Endothelial cell of umbilical vein (primary cell): ENCODE measurements at regions not wholly inside any gene's neighbourhood (a gene's known extent, or its start where the extent isn't known, plus 50 kb on each side); places are given as distances from the start of the nearest gene placed in this dataset.

Experiments used
- BruUV-seq: library from RNA; stranded (reverse); fragments of 400-500 nt; replicated peaks from 2 replicates; lab custom pipeline; 2021; lab: Mats Ljungman, UMichigan
- CTCF ChIA-PET: fragments of 300-600, 350-600 bp; sonication (Branson Sonifier 250); formaldehyde crosslinking; loops from one replicate; lab custom pipeline; 2021; ENCODE audit warnings: antibody characterized with exemption, inconsistent platforms; lab: Charles Lee
- POLR2A ChIA-PET: fragments of 300-600, 350-600 bp; sonication (Branson Sonifier 250); formaldehyde crosslinking; loops from one replicate; lab custom pipeline; 2021; ENCODE audit warnings: antibody characterized with exemption, inconsistent platforms; lab: Charles Lee
- DNase-seq: peaks from one replicate; pipeline ENCODE4 v3.0.0-alpha.2; 2011; ENCODE audit warnings: low read depth, low spot score
- FAIRE-seq: peaks from 2 replicates; lab custom pipeline; 2011; peaks lifted over from hg19 to GRCh38; lab: Jason Lieb, UNC
- H2AFZ ChIP-seq: 2 replicates; pipeline ENCODE4 v1.6.0; 2012; ENCODE audit warnings: low read depth, low read length, control low read depth, inconsistent platforms
- H3K27ac ChIP-seq: 2 replicates; pipeline ENCODE4 v1.5.1; 2011; ENCODE audit warnings: low read depth, mild to moderate bottlenecking, control low read depth, low read length, moderate library complexity; ENCODE audit not compliant: insufficient read depth
- H3K27me3 ChIP-seq, 2 experiments: 2 replicates each; pipeline versions ENCODE4 v1.6.0 to v1.6.1; 2011; ENCODE audit warnings: low read length in 2 of 2, mixed read lengths in 1 of 2; ENCODE audit not compliant: control insufficient read depth in 2 of 2, insufficient read depth in 2 of 2
- H3K36me3 ChIP-seq, 2 experiments: 2 replicates in 1 of 2; 3 replicates in 1 of 2; pipeline ENCODE4 v1.5.1; 2011; ENCODE audit warnings: low read length in 2 of 2, mild to moderate bottlenecking in 1 of 2, moderate library complexity in 1 of 2; ENCODE audit not compliant: control insufficient read depth in 2 of 2, insufficient read depth in 2 of 2; ENCODE audit errors: extremely low read depth in 1 of 2
- H3K4me1 ChIP-seq: 3 replicates; pipeline ENCODE4 v1.5.1; 2011; ENCODE audit warnings: mild to moderate bottlenecking, low read length; ENCODE audit not compliant: control insufficient read depth, insufficient read depth; ENCODE audit errors: extremely low read depth
- H3K4me2 ChIP-seq: 2 replicates; pipeline ENCODE4 v1.6.1; 2011; ENCODE audit warnings: low read length, control low read depth, mixed read lengths; ENCODE audit not compliant: insufficient read depth
- H3K4me3 ChIP-seq, 3 experiments: fragments of 200-600 bp in 1 of 3; sonication (generic), shearing (Covaris generic) in 1 of 3; replicated peaks in 1 of 3; 2 replicates each; pipeline ENCODE4 v1.5.1; 2011 to 2016; ENCODE audit warnings: control low read depth in 3 of 3, low read length in 3 of 3, mild to moderate bottlenecking in 2 of 3, inconsistent platforms in 1 of 3, low read depth in 1 of 3, moderate library complexity in 1 of 3; ENCODE audit not compliant: insufficient read depth in 1 of 3
- H3K79me2 ChIP-seq: 2 replicates; pipeline ENCODE4 v1.6.0; 2012; ENCODE audit warnings: low read length, inconsistent platforms; ENCODE audit not compliant: control insufficient read depth, insufficient read depth
- H3K9ac ChIP-seq: replicated peaks from 2 replicates; pipeline ENCODE3; 2011; ENCODE audit warnings: low read length, control low read depth; ENCODE audit not compliant: insufficient read depth; ENCODE audit errors: extremely low read depth
- H3K9me1 ChIP-seq: replicated peaks from 3 replicates; pipeline ENCODE4 v1.6.0; 2011; ENCODE audit warnings: mild to moderate bottlenecking, low read length; ENCODE audit not compliant: control insufficient read depth, insufficient read depth; ENCODE audit errors: extremely low read depth
- H3K9me3 ChIP-seq: replicated peaks from 2 replicates; pipeline ENCODE4 v1.5.1; 2012; ENCODE audit warnings: low read length, inconsistent platforms; ENCODE audit not compliant: control insufficient read depth, insufficient read depth
- H4K20me1 ChIP-seq: replicated peaks from 2 replicates; pipeline ENCODE3; 2011; ENCODE audit warnings: mild to moderate bottlenecking, low read length; ENCODE audit not compliant: control insufficient read depth, insufficient read depth; ENCODE audit errors: extremely low read depth
- EZH2 ChIP-seq: IDR thresholded peaks from 2 replicates; pipeline ENCODE4 v1.6.1; 2012; ENCODE audit warnings: borderline replicate concordance, low read depth, mild to moderate bottlenecking, moderate library complexity, low read length, inconsistent platforms; ENCODE audit not compliant: severe bottlenecking
- FOS ChIP-seq: IDR thresholded peaks from 2 replicates; pipeline ENCODE4 v1.6.1; 2011; ENCODE audit warnings: mild to moderate bottlenecking, low read length, moderate library complexity, borderline replicate concordance; ENCODE audit not compliant: insufficient read depth
- GATA2 ChIP-seq: IDR thresholded peaks from 2 replicates; pipeline ENCODE4 v1.7.0; 2011; ENCODE audit warnings: low read depth, mild to moderate bottlenecking, moderate library complexity, mixed read lengths, low read length; ENCODE audit not compliant: insufficient read length, insufficient read depth
- JUN ChIP-seq: IDR thresholded peaks from 2 replicates; pipeline ENCODE4 v1.6.1; 2011; ENCODE audit warnings: borderline replicate concordance, low read depth; ENCODE audit not compliant: insufficient read length, insufficient read depth
- MYC ChIP-seq: IDR thresholded peaks from one replicate; pipeline ENCODE4 v1.6.1; 2011; ENCODE audit warnings: mild to moderate bottlenecking, low read depth, low read length
- POLR2AphosphoS5 ChIP-seq: IDR thresholded peaks from 2 replicates; pipeline ENCODE4 v1.6.1; 2012; ENCODE audit warnings: low read depth, mild to moderate bottlenecking, control low read depth, low read length, moderate library complexity; ENCODE audit not compliant: insufficient read depth
- dilution Hi-C: fragments of 300-500 bp; cut with MboI; formaldehyde crosslinking; loops from one replicate; pipeline ENCODE4 v1.15.0; 2019; ENCODE audit warnings: low sequenced_read_pairs; ENCODE audit not compliant: extremely low pct_ligation_motif_present
- intact Hi-C: fragments of 100-400 bp; cut with micrococcal nuclease; formaldehyde crosslinking; loops from one replicate; pipeline ENCODE4 v1.10.0; 2022
- TF ChIP-seq, protein P1 (sequence below), 2 donors: IDR thresholded peaks; 1 replicate in 1 of 2; 2 replicates in 1 of 2; pipeline ENCODE4 v1.5.1; 2011; ENCODE audit warnings: low read length in 2 of 2, mild to moderate bottlenecking in 2 of 2, moderate library complexity in 2 of 2, control low read depth in 1 of 2, inconsistent platforms in 1 of 2, low read depth in 1 of 2; ENCODE audit not compliant: insufficient read depth in 1 of 2; ENCODE audit errors: extremely low read depth in 1 of 2

DNA sequence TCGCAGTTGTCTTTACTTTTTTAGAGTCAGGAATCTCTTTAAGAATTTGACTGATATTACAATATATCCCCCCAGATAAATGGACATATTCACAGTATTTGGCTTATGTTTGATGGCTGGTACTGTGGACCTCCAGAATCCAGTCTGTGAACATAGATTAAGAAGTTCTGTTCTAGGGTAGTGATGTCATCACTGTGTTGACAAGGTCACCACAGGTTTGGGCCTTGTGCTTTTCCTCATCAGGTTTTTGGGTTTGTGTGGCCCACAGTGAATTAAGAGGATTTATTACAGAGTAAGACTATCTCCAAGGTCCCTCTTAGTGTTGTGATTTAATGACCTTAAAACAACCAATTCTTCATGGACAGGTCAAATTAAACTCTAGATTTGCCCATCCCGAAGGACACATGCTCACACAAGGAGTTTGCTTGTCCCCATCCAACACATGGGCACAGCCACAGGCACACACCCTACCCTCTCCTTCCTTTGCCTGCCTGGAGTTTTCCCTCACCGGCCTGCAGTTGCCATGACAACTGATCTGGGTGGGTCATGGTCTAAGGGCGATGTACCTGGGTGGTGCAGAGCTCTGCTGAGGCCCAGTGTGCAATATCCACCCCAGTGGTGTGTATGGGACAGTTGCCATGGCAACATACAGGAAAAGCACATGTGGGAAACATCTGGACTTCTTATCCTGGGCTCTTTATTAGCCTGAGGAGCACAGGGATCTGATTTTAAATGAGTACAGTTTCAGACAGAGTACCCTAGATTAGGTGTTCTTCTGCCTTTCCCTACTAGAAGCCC lies 98.6 kb downstream of the NAV1 start:
- Histone ChIP-seq H3K4me2 (no peak overlapping the region), H3K9me3 (no peaks in the 10 kb centered on the region), H3K27ac (peak overlapping the region; percentile 91), H3K79me2 (peaks cover 37% of the 10 kb centered on the region), H3K27me3 (no peaks in the 10 kb centered on the region), H3K36me3 (no peaks in the 10 kb centered on the region), H3K9me1 (no peaks in the 10 kb centered on the region), H3K4me3 (no peak overlapping the region), H3K9ac (no peak overlapping the region), H2AFZ (no peak overlapping the region), H4K20me1 (no peaks in the 10 kb centered on the region), H3K4me1 (peaks cover 56% of the 10 kb centered on the region)
- dilution Hi-C loops (no loop called here), intact Hi-C loops (loop anchor here (2.0 to 5.0 kb wide), 3 partner anchors 35 to 155 kb away; no protein-coding TSS in a partner anchor)
- no peak for DNase-seq
- no peak for TF ChIP-seq JUN
- TF ChIP-seq, protein P1, sequence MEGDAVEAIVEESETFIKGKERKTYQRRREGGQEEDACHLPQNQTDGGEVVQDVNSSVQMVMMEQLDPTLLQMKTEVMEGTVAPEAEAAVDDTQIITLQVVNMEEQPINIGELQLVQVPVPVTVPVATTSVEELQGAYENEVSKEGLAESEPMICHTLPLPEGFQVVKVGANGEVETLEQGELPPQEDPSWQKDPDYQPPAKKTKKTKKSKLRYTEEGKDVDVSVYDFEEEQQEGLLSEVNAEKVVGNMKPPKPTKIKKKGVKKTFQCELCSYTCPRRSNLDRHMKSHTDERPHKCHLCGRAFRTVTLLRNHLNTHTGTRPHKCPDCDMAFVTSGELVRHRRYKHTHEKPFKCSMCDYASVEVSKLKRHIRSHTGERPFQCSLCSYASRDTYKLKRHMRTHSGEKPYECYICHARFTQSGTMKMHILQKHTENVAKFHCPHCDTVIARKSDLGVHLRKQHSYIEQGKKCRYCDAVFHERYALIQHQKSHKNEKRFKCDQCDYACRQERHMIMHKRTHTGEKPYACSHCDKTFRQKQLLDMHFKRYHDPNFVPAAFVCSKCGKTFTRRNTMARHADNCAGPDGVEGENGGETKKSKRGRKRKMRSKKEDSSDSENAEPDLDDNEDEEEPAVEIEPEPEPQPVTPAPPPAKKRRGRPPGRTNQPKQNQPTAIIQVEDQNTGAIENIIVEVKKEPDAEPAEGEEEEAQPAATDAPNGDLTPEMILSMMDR (IDR thresholded peaks at IDR 0.05; ENCODE audit: extremely low read depth in 1 of 2, insufficient read depth in 1 of 2, low read depth in 1 of 2, low read length in 2 of 2) = no peak
- no peak for TF ChIP-seq FOS
- no peak for TF ChIP-seq POLR2AphosphoS5
- TF ChIP-seq GATA2 = no peak
- no peak for TF ChIP-seq MYC
- no peak for TF ChIP-seq EZH2
- no TSS peak for BruUV-seq
- ChIA-PET POLR2A (no interaction called here), CTCF (interaction anchor here (1.0 to 2.9 kb wide), 10 partner anchors 12 to 157 kb away, joined by 3 to 22 read pairs (median 5); no protein-coding TSS in a partner anchor)
- peak; percentile 12 for FAIRE-seq
